GM19395 (cell line): ENCODE measurements at regions not wholly inside any gene's neighbourhood (a gene's known extent, or its start where the extent isn't known, plus 50 kb on each side); places are given as distances from the start of the nearest gene placed in this dataset.

Experiments
- ATAC-seq: cut with Tn5 transposase; IDR thresholded peaks from one replicate; pipeline ENCODE4 v1.9.1; 2021; ENCODE audit warnings: mild to moderate bottlenecking, moderate library complexity; ENCODE audit not compliant: unreplicated experiment

DNA sequence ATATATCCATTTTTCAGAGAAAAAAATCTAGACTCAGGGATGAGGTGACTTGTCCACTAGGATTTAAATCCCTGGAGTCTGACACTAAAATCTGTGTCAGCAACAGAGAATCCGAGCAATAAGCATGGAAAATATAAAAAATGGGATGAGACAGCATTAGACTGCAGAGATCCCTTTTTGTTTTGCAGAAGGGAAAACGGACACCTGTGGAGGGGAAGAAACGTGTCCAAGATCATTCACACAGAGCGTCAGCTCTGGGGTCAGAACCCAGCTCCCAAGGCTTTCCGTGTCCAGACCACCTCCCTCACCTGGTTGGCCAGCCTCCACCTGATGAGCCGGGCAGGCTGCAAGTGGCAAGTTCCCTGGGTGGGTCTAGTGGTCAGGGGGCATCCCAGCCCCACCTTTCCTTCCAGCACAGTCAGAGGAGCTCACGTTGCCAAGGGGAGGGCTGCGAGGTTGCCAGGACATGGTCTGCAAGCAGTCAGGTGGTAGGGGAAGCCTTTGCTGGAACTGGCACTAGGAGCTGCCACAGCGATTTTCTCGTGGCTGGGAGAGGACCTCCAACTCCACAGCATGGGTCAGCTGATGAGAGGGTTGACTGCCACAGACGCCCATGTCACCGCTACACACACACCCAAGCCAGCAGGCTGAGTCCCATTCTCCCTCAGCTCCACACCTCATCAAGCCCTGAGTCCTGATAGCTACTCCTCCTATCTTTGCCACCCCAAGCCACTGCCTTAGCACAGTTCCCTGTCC, 65.9 kb upstream of the CPLX2 start:
- no peak for ATAC-seq

DNA sequence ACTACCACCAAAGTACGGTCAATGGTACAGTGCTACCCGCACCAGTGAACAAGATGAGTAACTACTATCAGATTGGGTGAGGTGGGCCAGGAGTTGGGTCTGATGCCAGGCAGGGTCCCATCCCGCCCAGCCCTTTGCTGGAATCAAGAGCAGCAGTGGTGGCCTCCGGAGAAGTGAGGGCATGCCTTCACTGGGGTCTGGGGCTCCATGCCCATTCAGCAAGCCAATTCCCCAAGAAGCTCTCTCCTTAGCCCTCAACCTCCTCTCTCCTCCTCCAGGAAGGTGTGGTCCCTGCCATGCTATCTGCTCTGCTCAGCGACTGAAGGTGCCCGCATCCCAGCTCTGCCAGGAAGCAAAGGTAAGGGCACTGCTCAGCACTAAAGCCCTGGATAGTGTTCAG, 62.7 kb upstream of the CPLX2 start:
- no peak for ATAC-seq

- no peak for ATAC-seq
These were observed 61.8 kb upstream of the CPLX2 start for GRCh38 chr5:175809531-175810121.

DNA sequence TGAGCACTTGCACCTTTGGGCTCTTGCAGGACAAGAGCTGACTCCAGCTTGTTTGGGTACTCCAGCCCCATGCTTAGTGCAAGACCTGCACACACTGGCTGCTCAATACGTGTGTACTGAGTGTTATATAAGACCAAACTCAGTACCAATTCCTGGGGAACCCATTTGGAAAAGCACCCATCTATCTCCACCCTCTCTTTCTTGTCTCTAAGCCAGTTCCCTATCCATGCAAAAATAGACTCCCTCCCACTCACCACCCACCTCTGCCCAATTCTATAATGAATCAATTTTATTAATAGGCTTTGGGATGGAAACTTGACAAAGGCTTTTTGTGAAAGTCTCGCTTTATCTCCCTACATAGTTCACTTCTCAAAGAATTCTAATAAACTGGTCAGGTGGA, 60.9 kb upstream of the CPLX2 start:
- no peak for ATAC-seq

DNA sequence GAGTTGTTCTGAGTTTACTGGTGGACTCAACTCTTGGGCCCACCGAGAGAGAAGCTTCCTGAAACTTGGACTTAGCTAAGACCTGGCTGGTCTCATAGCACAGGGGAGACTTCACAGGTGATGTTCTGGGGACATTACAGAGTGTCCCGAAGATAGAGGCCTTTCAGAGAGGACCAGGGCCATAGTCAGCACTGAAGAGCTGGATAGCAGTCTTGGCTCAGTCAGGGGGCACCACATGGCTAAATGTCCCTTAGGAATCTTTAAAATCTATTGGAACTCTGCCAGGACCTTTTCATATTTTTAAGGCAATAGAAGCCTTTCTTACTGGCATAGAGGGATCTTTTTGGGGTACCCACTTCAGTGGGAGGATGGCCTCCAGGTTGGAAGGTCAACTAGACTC, 59.8 kb upstream of the CPLX2 start:
- ATAC-seq, result no peak

GRCh38 chr5:175813943-175814630, 57.3 kb upstream of the CPLX2 start:
- ATAC-seq, result no peak

DNA sequence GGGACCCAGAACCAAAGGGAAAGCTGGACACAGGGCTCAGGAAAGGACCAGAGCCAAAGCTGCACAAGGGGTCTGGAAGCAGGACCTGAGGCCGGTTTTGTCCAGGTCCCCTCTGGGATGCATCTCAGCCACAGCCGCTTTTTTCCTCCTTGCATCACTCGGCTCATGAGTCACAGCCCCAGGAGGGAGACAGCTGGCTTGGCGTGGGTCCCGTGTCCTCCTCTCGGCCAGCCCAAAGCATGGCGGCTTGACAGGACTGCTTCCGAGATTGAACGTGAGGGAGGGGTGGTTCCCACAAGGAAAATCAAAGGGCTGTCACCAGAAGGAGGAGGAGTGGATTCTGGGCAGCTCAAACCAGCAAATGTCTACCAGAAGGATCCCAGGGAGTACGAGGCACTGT, 56.7 kb upstream of the CPLX2 start:
- no peak for ATAC-seq

- no peak for ATAC-seq
These were observed 56.1 kb upstream of the CPLX2 start for GRCh38 chr5:175815126-175815913.

- no peak for ATAC-seq
These were observed 55.0 kb upstream of the CPLX2 start for GRCh38 chr5:175816348-175816747.

- ATAC-seq, result no peak
These were observed 52.3 kb upstream of the CPLX2 start for GRCh38 chr5:175819090-175819425.

GRCh38 chr5:175820230-175820629, 51.1 kb upstream of the CPLX2 start:
- ATAC-seq, result no peak
